Endothelial cell of umbilical vein (primary cell): ENCODE measurements at regions not wholly inside any gene's neighbourhood (a gene's known extent, or its start where the extent isn't known, plus 50 kb on each side); places are given as distances from the start of the nearest gene placed in this dataset.

ENCODE experiments used
- BruUV-seq: library from RNA; stranded (reverse); fragments of 400-500 nt; replicated peaks from 2 replicates; lab custom pipeline; 2021; lab: Mats Ljungman, UMichigan
- CTCF ChIA-PET: fragments of 300-600, 350-600 bp; sonication (Branson Sonifier 250); formaldehyde crosslinking; loops from one replicate; lab custom pipeline; 2021; ENCODE audit warnings: antibody characterized with exemption, inconsistent platforms; lab: Charles Lee
- POLR2A ChIA-PET: fragments of 300-600, 350-600 bp; sonication (Branson Sonifier 250); formaldehyde crosslinking; loops from one replicate; lab custom pipeline; 2021; ENCODE audit warnings: antibody characterized with exemption, inconsistent platforms; lab: Charles Lee
- DNase-seq: peaks from one replicate; pipeline ENCODE4 v3.0.0-alpha.2; 2011; ENCODE audit warnings: low read depth, low spot score
- FAIRE-seq: peaks from 2 replicates; lab custom pipeline; 2011; peaks lifted over from hg19 to GRCh38; lab: Jason Lieb, UNC
- H2AFZ ChIP-seq: 2 replicates; pipeline ENCODE4 v1.6.0; 2012; ENCODE audit warnings: low read depth, low read length, control low read depth, inconsistent platforms
- H3K27ac ChIP-seq: 2 replicates; pipeline ENCODE4 v1.5.1; 2011; ENCODE audit warnings: low read depth, mild to moderate bottlenecking, control low read depth, low read length, moderate library complexity; ENCODE audit not compliant: insufficient read depth
- H3K27me3 ChIP-seq, 2 experiments: 2 replicates each; pipeline versions ENCODE4 v1.6.0 to v1.6.1; 2011; ENCODE audit warnings: low read length in 2 of 2, mixed read lengths in 1 of 2; ENCODE audit not compliant: control insufficient read depth in 2 of 2, insufficient read depth in 2 of 2
- H3K36me3 ChIP-seq, 2 experiments: 2 replicates in 1 of 2; 3 replicates in 1 of 2; pipeline ENCODE4 v1.5.1; 2011; ENCODE audit warnings: low read length in 2 of 2, mild to moderate bottlenecking in 1 of 2, moderate library complexity in 1 of 2; ENCODE audit not compliant: control insufficient read depth in 2 of 2, insufficient read depth in 2 of 2; ENCODE audit errors: extremely low read depth in 1 of 2
- H3K4me1 ChIP-seq: 3 replicates; pipeline ENCODE4 v1.5.1; 2011; ENCODE audit warnings: mild to moderate bottlenecking, low read length; ENCODE audit not compliant: control insufficient read depth, insufficient read depth; ENCODE audit errors: extremely low read depth
- H3K4me2 ChIP-seq: 2 replicates; pipeline ENCODE4 v1.6.1; 2011; ENCODE audit warnings: low read length, control low read depth, mixed read lengths; ENCODE audit not compliant: insufficient read depth
- H3K4me3 ChIP-seq, 3 experiments: fragments of 200-600 bp in 1 of 3; sonication (generic), shearing (Covaris generic) in 1 of 3; replicated peaks in 1 of 3; 2 replicates each; pipeline ENCODE4 v1.5.1; 2011 to 2016; ENCODE audit warnings: control low read depth in 3 of 3, low read length in 3 of 3, mild to moderate bottlenecking in 2 of 3, inconsistent platforms in 1 of 3, low read depth in 1 of 3, moderate library complexity in 1 of 3; ENCODE audit not compliant: insufficient read depth in 1 of 3
- H3K79me2 ChIP-seq: 2 replicates; pipeline ENCODE4 v1.6.0; 2012; ENCODE audit warnings: low read length, inconsistent platforms; ENCODE audit not compliant: control insufficient read depth, insufficient read depth
- H3K9ac ChIP-seq: replicated peaks from 2 replicates; pipeline ENCODE3; 2011; ENCODE audit warnings: low read length, control low read depth; ENCODE audit not compliant: insufficient read depth; ENCODE audit errors: extremely low read depth
- H3K9me1 ChIP-seq: replicated peaks from 3 replicates; pipeline ENCODE4 v1.6.0; 2011; ENCODE audit warnings: mild to moderate bottlenecking, low read length; ENCODE audit not compliant: control insufficient read depth, insufficient read depth; ENCODE audit errors: extremely low read depth
- H3K9me3 ChIP-seq: replicated peaks from 2 replicates; pipeline ENCODE4 v1.5.1; 2012; ENCODE audit warnings: low read length, inconsistent platforms; ENCODE audit not compliant: control insufficient read depth, insufficient read depth
- H4K20me1 ChIP-seq: replicated peaks from 2 replicates; pipeline ENCODE3; 2011; ENCODE audit warnings: mild to moderate bottlenecking, low read length; ENCODE audit not compliant: control insufficient read depth, insufficient read depth; ENCODE audit errors: extremely low read depth
- CTCF ChIP-seq, 2 donors: IDR thresholded peaks; 1 replicate in 1 of 2; 2 replicates in 1 of 2; pipeline ENCODE4 v1.5.1; 2011; ENCODE audit warnings: low read length in 2 of 2, mild to moderate bottlenecking in 2 of 2, moderate library complexity in 2 of 2, control low read depth in 1 of 2, inconsistent platforms in 1 of 2, low read depth in 1 of 2; ENCODE audit not compliant: insufficient read depth in 1 of 2; ENCODE audit errors: extremely low read depth in 1 of 2
- EZH2 ChIP-seq: IDR thresholded peaks from 2 replicates; pipeline ENCODE4 v1.6.1; 2012; ENCODE audit warnings: borderline replicate concordance, low read depth, mild to moderate bottlenecking, moderate library complexity, low read length, inconsistent platforms; ENCODE audit not compliant: severe bottlenecking
- FOS ChIP-seq: IDR thresholded peaks from 2 replicates; pipeline ENCODE4 v1.6.1; 2011; ENCODE audit warnings: mild to moderate bottlenecking, low read length, moderate library complexity, borderline replicate concordance; ENCODE audit not compliant: insufficient read depth
- GATA2 ChIP-seq: IDR thresholded peaks from 2 replicates; pipeline ENCODE4 v1.7.0; 2011; ENCODE audit warnings: low read depth, mild to moderate bottlenecking, moderate library complexity, mixed read lengths, low read length; ENCODE audit not compliant: insufficient read length, insufficient read depth
- JUN ChIP-seq: IDR thresholded peaks from 2 replicates; pipeline ENCODE4 v1.6.1; 2011; ENCODE audit warnings: borderline replicate concordance, low read depth; ENCODE audit not compliant: insufficient read length, insufficient read depth
- MAX ChIP-seq: IDR thresholded peaks from 2 replicates; pipeline ENCODE4 v1.6.1; 2011; ENCODE audit not compliant: insufficient read depth, insufficient read length
- MYC ChIP-seq: IDR thresholded peaks from one replicate; pipeline ENCODE4 v1.6.1; 2011; ENCODE audit warnings: mild to moderate bottlenecking, low read depth, low read length
- POLR2A ChIP-seq: IDR thresholded peaks from 2 replicates; pipeline ENCODE4 v1.6.1; 2012; ENCODE audit warnings: low read depth, mild to moderate bottlenecking, control low read depth, low read length
- POLR2AphosphoS5 ChIP-seq: IDR thresholded peaks from 2 replicates; pipeline ENCODE4 v1.6.1; 2012; ENCODE audit warnings: low read depth, mild to moderate bottlenecking, control low read depth, low read length, moderate library complexity; ENCODE audit not compliant: insufficient read depth
- dilution Hi-C: fragments of 300-500 bp; cut with MboI; formaldehyde crosslinking; loops from one replicate; pipeline ENCODE4 v1.15.0; 2019; ENCODE audit warnings: low sequenced_read_pairs; ENCODE audit not compliant: extremely low pct_ligation_motif_present
- intact Hi-C: fragments of 100-400 bp; cut with micrococcal nuclease; formaldehyde crosslinking; loops from one replicate; pipeline ENCODE4 v1.10.0; 2022

GRCh38 chr1:62978741-62979140, 194.8 kb downstream of the ATG4C start:
- intact Hi-C loops: no loop called here
- POLR2A ChIA-PET: no interaction called here
- no peaks in the 10 kb centered on the region for H3K79me2 ChIP-seq
- no peaks in the 10 kb centered on the region for H3K9me3 ChIP-seq
- FAIRE-seq (no peak), DNase-seq (no peak)
- BruUV-seq: no TSS peak
- no peak overlapping the region for H3K27ac ChIP-seq
- CTCF ChIA-PET: no interaction called here
- no peak for TF ChIP-seq FOS
- no peak for TF ChIP-seq POLR2A
- no peak for TF ChIP-seq POLR2AphosphoS5
- no peak for TF ChIP-seq EZH2
- no peak for TF ChIP-seq GATA2
- no peak for TF ChIP-seq MAX
- TF ChIP-seq MYC: no peak
- TF ChIP-seq JUN: no peak
- no peak for TF ChIP-seq CTCF (IDR thresholded peaks at IDR 0.05; ENCODE audit: extremely low read depth in 1 of 2, insufficient read depth in 1 of 2, low read depth in 1 of 2, low read length in 2 of 2)
- H2AFZ ChIP-seq: no peak overlapping the region
- H4K20me1 ChIP-seq: no peaks in the 10 kb centered on the region
- no peak overlapping the region for H3K4me3 ChIP-seq
- H3K9ac ChIP-seq: no peak overlapping the region
- no peaks in the 10 kb centered on the region for H3K9me1 ChIP-seq
- dilution Hi-C loops: no loop called here
- H3K36me3 ChIP-seq: no peaks in the 10 kb centered on the region
- H3K4me2 ChIP-seq: no peak overlapping the region
- H3K27me3 ChIP-seq: peaks cover 0 to 6% of the 10 kb centered on the region in 2 experiments
- H3K4me1 ChIP-seq: no peaks in the 10 kb centered on the region
